Fibroblast of lung (primary cell): ENCODE measurements at regions not wholly inside any gene's neighbourhood (a gene's known extent, or its start where the extent isn't known, plus 50 kb on each side); places are given as distances from the start of the nearest gene placed in this dataset.

Experiments
- DNase-seq, 2 donors: peaks; one replicate each; pipeline versions ENCODE4 v3.0.0 to v3.0.0-alpha.2; 2010; ENCODE audit warnings: low read depth in 2 of 2
- H2AFZ ChIP-seq: 2 replicates; pipeline ENCODE4 v1.5.1; 2012; ENCODE audit warnings: low read length, control low read depth, inconsistent platforms
- H3K27ac ChIP-seq: 2 replicates; pipeline ENCODE4 v1.5.1; 2011; ENCODE audit warnings: low read length, control low read depth; ENCODE audit not compliant: insufficient read depth
- H3K27me3 ChIP-seq: 2 replicates; pipeline ENCODE4 v1.5.1; 2011; ENCODE audit warnings: mild to moderate bottlenecking, low read length; ENCODE audit not compliant: control insufficient read depth, insufficient read depth
- H3K36me3 ChIP-seq: 2 replicates; pipeline ENCODE4 v1.5.1; 2011; ENCODE audit warnings: low read length; ENCODE audit not compliant: control insufficient read depth, insufficient read depth
- H3K4me1 ChIP-seq: 2 replicates; pipeline ENCODE4 v1.5.1; 2011; ENCODE audit warnings: low read length; ENCODE audit not compliant: control insufficient read depth, insufficient read depth; ENCODE audit errors: extremely low read depth
- H3K4me2 ChIP-seq: 2 replicates; pipeline ENCODE4 v1.5.1; 2011; ENCODE audit warnings: low read length, control low read depth; ENCODE audit not compliant: insufficient read depth; ENCODE audit errors: extremely low read depth
- H3K4me3 ChIP-seq, 4 experiments: fragments of 200-600 bp in 1 of 4; sonication (generic) in 1 of 4; replicated peaks in 1 of 4; 2 replicates each; pipeline ENCODE4 v1.5.1; 2011 to 2016; ENCODE audit warnings: low read length in 4 of 4, low read depth in 3 of 4, mild to moderate bottlenecking in 3 of 4, control low read depth in 2 of 4, inconsistent platforms in 1 of 4, mixed read lengths in 1 of 4; ENCODE audit not compliant: insufficient read depth in 1 of 4; ENCODE audit errors: control extremely low read depth in 1 of 4
- H3K79me2 ChIP-seq: 2 replicates; pipeline ENCODE4 v1.5.1; 2012; ENCODE audit warnings: mild to moderate bottlenecking, low read length, inconsistent platforms; ENCODE audit not compliant: control insufficient read depth, insufficient read depth
- H3K9ac ChIP-seq: 2 replicates; pipeline ENCODE4 v1.5.1; 2011; ENCODE audit warnings: mild to moderate bottlenecking, low read length, control low read depth; ENCODE audit not compliant: insufficient read depth
- H3K9me3 ChIP-seq: 2 replicates; pipeline ENCODE4 v1.5.1; 2012; ENCODE audit warnings: low read depth, low read length; ENCODE audit not compliant: control insufficient read depth, insufficient read depth
- H4K20me1 ChIP-seq: 2 replicates; pipeline ENCODE4 v1.5.1; 2011; ENCODE audit warnings: low read length; ENCODE audit not compliant: control insufficient read depth, insufficient read depth; ENCODE audit errors: extremely low read depth
- EZH2 ChIP-seq: IDR thresholded peaks from 2 replicates; pipeline ENCODE4 v1.5.1; 2012; ENCODE audit warnings: low read length, control low read depth, mild to moderate bottlenecking; ENCODE audit errors: missing control alignments
- TF ChIP-seq, protein P1 (sequence below), 2 donors: IDR thresholded peaks in 1 of 2; conservative IDR thresholded peaks in 1 of 2; 1 replicate in 1 of 2; 2 replicates in 1 of 2; pipeline ENCODE4 v1.5.1; 2011 to 2012; ENCODE audit warnings: low read length in 2 of 2, control low read depth in 1 of 2, inconsistent platforms in 1 of 2, low read depth in 1 of 2, mild to moderate bottlenecking in 1 of 2

- Histone ChIP-seq H3K36me3 (no peaks in the 10 kb centered on the region), H3K4me1 (no peaks in the 10 kb centered on the region), H3K9ac (no peak overlapping the region), H2AFZ (no peak overlapping the region), H3K9me3 (no peaks in the 10 kb centered on the region), H3K4me3 (no peak overlapping the region), H3K27ac (no peak overlapping the region), H4K20me1 (no peaks in the 10 kb centered on the region), H3K27me3 (no peaks in the 10 kb centered on the region), H3K4me2 (no peak overlapping the region), H3K79me2 (no peaks in the 10 kb centered on the region)
- no peak for TF ChIP-seq EZH2
- TF ChIP-seq, protein P1, sequence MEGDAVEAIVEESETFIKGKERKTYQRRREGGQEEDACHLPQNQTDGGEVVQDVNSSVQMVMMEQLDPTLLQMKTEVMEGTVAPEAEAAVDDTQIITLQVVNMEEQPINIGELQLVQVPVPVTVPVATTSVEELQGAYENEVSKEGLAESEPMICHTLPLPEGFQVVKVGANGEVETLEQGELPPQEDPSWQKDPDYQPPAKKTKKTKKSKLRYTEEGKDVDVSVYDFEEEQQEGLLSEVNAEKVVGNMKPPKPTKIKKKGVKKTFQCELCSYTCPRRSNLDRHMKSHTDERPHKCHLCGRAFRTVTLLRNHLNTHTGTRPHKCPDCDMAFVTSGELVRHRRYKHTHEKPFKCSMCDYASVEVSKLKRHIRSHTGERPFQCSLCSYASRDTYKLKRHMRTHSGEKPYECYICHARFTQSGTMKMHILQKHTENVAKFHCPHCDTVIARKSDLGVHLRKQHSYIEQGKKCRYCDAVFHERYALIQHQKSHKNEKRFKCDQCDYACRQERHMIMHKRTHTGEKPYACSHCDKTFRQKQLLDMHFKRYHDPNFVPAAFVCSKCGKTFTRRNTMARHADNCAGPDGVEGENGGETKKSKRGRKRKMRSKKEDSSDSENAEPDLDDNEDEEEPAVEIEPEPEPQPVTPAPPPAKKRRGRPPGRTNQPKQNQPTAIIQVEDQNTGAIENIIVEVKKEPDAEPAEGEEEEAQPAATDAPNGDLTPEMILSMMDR (conservative IDR thresholded peaks at IDR 0.05 in 1 of 2, IDR thresholded peaks at IDR 0.05 in 1 of 2; ENCODE audit: low read depth in 1 of 2, low read length in 2 of 2) = no peak
- no peak for DNase-seq
These were observed 175.4 kb downstream of the UTRN start for GRCh38 chr6:144460327-144461095.

DNA sequence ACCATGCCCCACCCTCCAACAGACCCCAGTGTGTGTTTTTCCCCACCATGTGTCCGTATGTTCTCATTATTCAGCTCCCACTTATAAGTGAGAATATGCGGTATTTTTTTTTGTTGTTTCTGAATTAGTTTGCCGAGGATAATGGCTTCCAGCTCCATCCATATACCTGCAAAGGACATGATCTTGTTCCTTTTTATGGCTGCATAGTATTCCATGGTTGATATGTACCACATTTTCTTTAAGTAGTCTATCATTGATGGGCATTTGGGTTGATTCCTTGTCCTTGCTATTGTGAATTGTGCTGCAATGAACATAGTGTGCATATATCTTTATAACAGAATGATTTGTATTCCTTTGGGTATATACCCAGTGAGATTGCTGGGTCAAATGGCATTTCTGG lies 176.9 kb downstream of the UTRN start:
- Histone ChIP-seq H2AFZ (no peak overlapping the region), H3K9ac (no peak overlapping the region), H3K27me3 (no peaks in the 10 kb centered on the region), H3K4me2 (no peak overlapping the region), H4K20me1 (no peaks in the 10 kb centered on the region), H3K27ac (no peak overlapping the region), H3K4me1 (no peaks in the 10 kb centered on the region), H3K4me3 (no peak overlapping the region), H3K79me2 (no peaks in the 10 kb centered on the region), H3K36me3 (no peaks in the 10 kb centered on the region), H3K9me3 (no peaks in the 10 kb centered on the region)
- no peak for DNase-seq
- no peak for TF ChIP-seq EZH2
- TF ChIP-seq, protein P1 (conservative IDR thresholded peaks at IDR 0.05 in 1 of 2, IDR thresholded peaks at IDR 0.05 in 1 of 2; ENCODE audit: low read depth in 1 of 2, low read length in 2 of 2) = no peak

DNA sequence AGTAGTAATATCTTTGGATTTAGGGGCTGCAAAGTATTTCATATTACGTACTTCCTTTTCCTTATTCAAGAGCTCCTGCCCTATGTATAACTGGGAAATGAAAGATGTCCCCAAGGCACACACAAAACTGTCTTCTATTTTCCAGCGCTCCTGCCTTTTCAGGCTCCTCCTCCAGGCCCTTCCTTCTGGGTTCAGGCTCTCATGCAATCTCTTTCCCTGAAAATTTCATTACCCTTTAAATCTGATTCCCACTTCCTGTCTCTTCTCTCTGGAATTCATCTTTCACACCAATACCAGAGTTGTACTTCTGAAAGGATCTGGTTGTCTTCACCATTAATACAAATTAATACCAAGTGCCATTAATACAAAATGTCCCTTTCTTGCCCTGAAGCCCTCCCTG lies 181.6 kb downstream of the UTRN start:
- H3K4me3 ChIP-seq = no peak overlapping the region
- no peak overlapping the region for H2AFZ ChIP-seq
- H3K9ac ChIP-seq = no peak overlapping the region
- no peaks in the 10 kb centered on the region for H3K36me3 ChIP-seq
- TF ChIP-seq EZH2 = no peak
- TF ChIP-seq, protein P1 (conservative IDR thresholded peaks at IDR 0.05 in 1 of 2, IDR thresholded peaks at IDR 0.05 in 1 of 2; ENCODE audit: low read depth in 1 of 2, low read length in 2 of 2) = no peak
- DNase-seq = no peak
- no peak overlapping the region for H3K27ac ChIP-seq
- H3K4me2 ChIP-seq = no peak overlapping the region
- no peaks in the 10 kb centered on the region for H4K20me1 ChIP-seq
- no peaks in the 10 kb centered on the region for H3K79me2 ChIP-seq
- H3K9me3 ChIP-seq = no peaks in the 10 kb centered on the region
- H3K4me1 ChIP-seq = no peaks in the 10 kb centered on the region
- no peaks in the 10 kb centered on the region for H3K27me3 ChIP-seq
